ENCODE measurements at regions not wholly inside any gene's neighbourhood (a gene's known extent, or its start where the extent isn't known, plus 50 kb on each side); places are given as distances from the start of the nearest gene placed in this dataset.

GRCh38 chr15:35838424-35839111 is 292.6 kb upstream of the DPH6 start:
- TF ChIP-seq POLR2AphosphoS5 (IDR thresholded peaks at IDR 0.05; ENCODE audit: low read depth, low read length) (no peak), POLR2A (IDR thresholded peaks at IDR 0.05; ENCODE audit: low read depth, low read length) (no peak)
